Stomach (tissue), 8 donors: ENCODE measurements at regions not wholly inside any gene's neighbourhood (a gene's known extent, or its start where the extent isn't known, plus 50 kb on each side); places are given as distances from the start of the nearest gene placed in this dataset.

Experiments used
- DNase-seq, 2 donors: peaks; one replicate each; pipeline versions ENCODE4 v3.0.0 to v3.0.0-alpha.2; 2013 to 2019
- H3K27ac ChIP-seq, 5 donors: fragments of 200-600 bp in 4 of 5; sonication (generic) in 4 of 5; one replicate each; pipeline ENCODE4 v1.5.1; 2013 to 2019; ENCODE audit warnings: mild to moderate bottlenecking in 1 of 5, moderate library complexity in 1 of 5
- H3K27me3 ChIP-seq, 3 donors: fragments of 200-600 bp; sonication (generic); one replicate each; pipeline ENCODE4 v1.5.1; 2017 to 2019; ENCODE audit warnings: mixed run types in 1 of 3
- H3K36me3 ChIP-seq, 4 donors: fragments of 200-600 bp; sonication (generic); 1 replicate in 3 of 4; 2 replicates in 1 of 4; pipeline ENCODE4 v1.5.1; 2016 to 2019
- H3K4me1 ChIP-seq, 4 donors: fragments of 200-600 bp; sonication (generic); one replicate each; pipeline ENCODE4 v1.5.1; 2016 to 2019
- H3K4me3 ChIP-seq, 4 donors: fragments of 200-600 bp; sonication (generic) in 3 of 4; one replicate each; pipeline ENCODE4 v1.5.1; 2016 to 2019; ENCODE audit warnings: mild to moderate bottlenecking in 1 of 4
- H3K9me3 ChIP-seq, 4 donors: fragments of 200-600 bp; sonication (generic); one replicate each; pipeline ENCODE4 v1.5.1; 2016 to 2019
- CTCF ChIP-seq, 7 experiments: fragments of 450-650 bp in 4 of 7; fragments of 200-600 bp in 3 of 7; sonication (generic) in 3 of 7; IDR thresholded peaks; one replicate each; pipeline ENCODE4 v1.5.1; 2016 to 2019; ENCODE audit warnings: antibody characterized with exemption in 7 of 7, control low read depth in 2 of 7, mild to moderate bottlenecking in 1 of 7
- EP300 ChIP-seq: sonication (generic); formaldehyde crosslinking; IDR thresholded peaks from one replicate; pipeline ENCODE4 v1.6.1; 2017; ENCODE audit warnings: antibody characterized with exemption
- POLR2A ChIP-seq, 4 donors: fragments of 450-650 bp; IDR thresholded peaks; one replicate each; pipeline ENCODE4 v1.6.1; 2016; ENCODE audit warnings: antibody characterized with exemption in 4 of 4, control low read depth in 2 of 4, mild to moderate bottlenecking in 1 of 4, moderate library complexity in 1 of 4
- POLR2AphosphoS5 ChIP-seq, 3 donors: sonication (generic); formaldehyde crosslinking; IDR thresholded peaks; one replicate each; pipeline ENCODE4 v1.6.1; 2016; ENCODE audit warnings: antibody characterized with exemption in 3 of 3
- WGBS, 5 donors: extraction: QIAGEN DNeasy Blood & Tissue Kit in 3 of 5; methylation state at CpG; one replicate each; pipeline versions ENCODE4 v1.1.5 to v1.1.7; 2013 to 2018; 5-methylcytosine and 5-hydroxymethylcytosine counted together
- intact Hi-C: fragments of 100-400 bp; cut with DNase I; formaldehyde crosslinking; loops from one replicate; pipeline ENCODE4 v1.15.1; 2023; ENCODE audit warnings: low total_unique reads
- donor health status: healthy with polysubstance abuse.
- donor health status: Bipolar disorder and iron deficiency.
- donor health status: healthy.

DNA sequence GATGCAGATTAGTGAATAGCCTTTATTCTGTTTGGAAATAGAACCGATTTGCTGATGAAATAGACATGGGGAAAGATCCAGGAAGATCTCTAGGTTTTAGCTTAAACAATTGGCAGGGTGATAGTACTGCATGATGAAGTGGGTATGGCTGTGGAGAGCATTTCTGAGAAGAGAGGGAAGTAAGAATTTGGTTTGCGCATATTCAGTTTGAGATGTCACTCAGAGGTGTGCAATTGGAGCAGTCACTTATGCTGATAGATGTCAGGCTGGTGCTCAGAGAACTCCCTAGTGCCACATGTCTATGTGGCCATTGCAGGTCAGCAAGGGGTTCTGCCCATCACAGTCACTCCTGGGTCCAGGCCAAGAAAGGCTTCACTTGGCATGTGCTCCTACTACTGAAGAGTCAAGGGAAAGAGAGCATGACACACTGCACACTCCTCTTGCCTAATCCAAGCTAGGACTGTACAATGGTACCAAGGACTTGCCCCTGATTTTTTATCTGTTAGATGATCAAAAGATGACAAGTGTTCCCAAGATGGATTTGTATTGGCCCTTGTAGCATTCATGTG, 57.2 kb upstream of the ST8SIA2 start:
- WGBS, 5 donors, result 66 to 85% (median 81%) methylated on average over 2 of the region's 2 CpGs
- intact Hi-C loops, result no loop called here
- peaks cover 0 to 1% (median 0%) of the 10 kb centered on the region in 3 donors for H3K27me3 ChIP-seq

GRCh38 chr15:92339361-92339760, 54.3 kb upstream of the ST8SIA2 start:
- intact Hi-C loops, result no loop called here
- TF ChIP-seq POLR2A (IDR thresholded peaks at IDR 0.05), result no peak
- no peak for TF ChIP-seq POLR2AphosphoS5 (IDR thresholded peaks at IDR 0.05)
- TF ChIP-seq EP300, result no peak
- TF ChIP-seq CTCF (IDR thresholded peaks at IDR 0.05), result no peak
- no peak overlapping the region for H3K27ac ChIP-seq
- no peak overlapping the region for H3K4me3 ChIP-seq
- WGBS, 5 donors, result 84 to 91% (median 89%) methylated on average over 3 of the region's 3 CpGs
- H3K9me3 ChIP-seq, result no peaks in the 10 kb centered on the region
- no peaks in the 10 kb centered on the region for H3K4me1 ChIP-seq
- H3K27me3 ChIP-seq, result peaks cover 0 to 27% (median 2%) of the 10 kb centered on the region in 3 donors
- no peaks in the 10 kb centered on the region for H3K36me3 ChIP-seq
- no peak for DNase-seq

More for the DNA sequence above, 57.2 kb upstream of the ST8SIA2 start:
- Histone ChIP-seq H3K9me3 (peaks cover 0 to 13% (median 9%) of the 10 kb centered on the region in 4 donors), H3K36me3 (no peaks in the 10 kb centered on the region), H3K4me1 (no peaks in the 10 kb centered on the region), H3K4me3 (no peak overlapping the region), H3K27ac (no peak overlapping the region)
- DNase-seq, result no peak
- TF ChIP-seq EP300 (no peak), POLR2A (IDR thresholded peaks at IDR 0.05) (no peak), CTCF (IDR thresholded peaks at IDR 0.05) (no peak), POLR2AphosphoS5 (IDR thresholded peaks at IDR 0.05) (no peak)
